Cardiac muscle cell (in vitro differentiated cells and primary cell): ENCODE measurements at regions not wholly inside any gene's neighbourhood (a gene's known extent, or its start where the extent isn't known, plus 50 kb on each side); places are given as distances from the start of the nearest gene placed in this dataset.

Experiments used
- DNase-seq, 2 donors: peaks; one replicate each; pipeline versions ENCODE4 v3.0.0 to v3.0.0-alpha.2; 2010 to 2017; ENCODE audit warnings: low read depth in 1 of 2, low spot score in 1 of 2
- H3K27ac ChIP-seq: fragments of 200-600 bp; sonication (generic); 2 replicates; pipeline ENCODE4 v1.5.1; 2016
- H3K27me3 ChIP-seq: fragments of 200-600 bp; sonication (generic); 2 replicates; pipeline ENCODE4 v1.6.0; 2016; ENCODE audit warnings: control low read depth
- H3K36me3 ChIP-seq: fragments of 200-600 bp; sonication (generic); 2 replicates; pipeline ENCODE4 v1.5.1; 2016; ENCODE audit warnings: control low read depth
- H3K4me1 ChIP-seq: fragments of 200-600 bp; sonication (generic); 2 replicates; pipeline ENCODE4 v1.8.1; 2017; ENCODE audit warnings: low read depth, mild to moderate bottlenecking, mixed run types
- H3K4me3 ChIP-seq: fragments of 200-600 bp; sonication (generic); 2 replicates; pipeline ENCODE4 v1.5.1; 2016; ENCODE audit warnings: mild to moderate bottlenecking
- H3K9me3 ChIP-seq: fragments of 200-600 bp; sonication (generic); 2 replicates; pipeline ENCODE4 v1.5.1; 2017; ENCODE audit warnings: low read depth, mild to moderate bottlenecking, control low read depth
- TF ChIP-seq, protein P1 (sequence below): IDR thresholded peaks from 2 replicates; pipeline ENCODE4 v1.5.1; 2012; ENCODE audit warnings: low read depth, mild to moderate bottlenecking, low read length

DNA sequence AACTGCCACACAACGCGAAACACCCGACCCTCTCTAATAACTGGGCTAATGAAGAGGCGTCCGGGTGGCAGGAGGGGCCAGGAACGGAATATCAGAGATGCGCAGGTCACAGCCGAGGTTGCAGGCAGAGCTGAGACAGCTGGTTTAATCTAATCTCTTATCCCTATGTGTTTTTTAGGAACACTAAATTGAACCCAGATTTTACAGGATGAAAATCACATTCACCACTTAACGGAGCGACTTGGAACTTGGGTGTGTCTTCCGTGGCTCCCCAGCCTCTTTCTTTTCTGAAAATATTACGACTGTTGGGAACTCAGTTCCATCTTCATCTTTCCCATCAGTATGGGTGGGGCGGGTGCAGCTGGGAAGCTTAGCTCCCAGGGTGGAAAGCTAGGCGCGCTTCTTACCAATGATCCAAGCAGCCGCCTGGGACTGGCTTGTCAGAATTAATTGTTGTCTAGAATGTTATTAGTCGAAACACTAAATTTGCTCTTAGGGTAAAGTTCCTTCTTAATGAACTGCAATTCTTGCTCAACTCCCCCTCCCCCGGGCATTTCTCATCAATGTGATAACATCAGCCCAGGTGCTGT lies 92.5 kb downstream of the IRX2 start:
- H3K27me3 ChIP-seq, result peaks cover 3% of the 10 kb centered on the region
- H3K4me1 ChIP-seq, result no peaks in the 10 kb centered on the region
- DNase-seq, result no peak
- H3K27ac ChIP-seq, result no peak overlapping the region
- TF ChIP-seq, protein P1, sequence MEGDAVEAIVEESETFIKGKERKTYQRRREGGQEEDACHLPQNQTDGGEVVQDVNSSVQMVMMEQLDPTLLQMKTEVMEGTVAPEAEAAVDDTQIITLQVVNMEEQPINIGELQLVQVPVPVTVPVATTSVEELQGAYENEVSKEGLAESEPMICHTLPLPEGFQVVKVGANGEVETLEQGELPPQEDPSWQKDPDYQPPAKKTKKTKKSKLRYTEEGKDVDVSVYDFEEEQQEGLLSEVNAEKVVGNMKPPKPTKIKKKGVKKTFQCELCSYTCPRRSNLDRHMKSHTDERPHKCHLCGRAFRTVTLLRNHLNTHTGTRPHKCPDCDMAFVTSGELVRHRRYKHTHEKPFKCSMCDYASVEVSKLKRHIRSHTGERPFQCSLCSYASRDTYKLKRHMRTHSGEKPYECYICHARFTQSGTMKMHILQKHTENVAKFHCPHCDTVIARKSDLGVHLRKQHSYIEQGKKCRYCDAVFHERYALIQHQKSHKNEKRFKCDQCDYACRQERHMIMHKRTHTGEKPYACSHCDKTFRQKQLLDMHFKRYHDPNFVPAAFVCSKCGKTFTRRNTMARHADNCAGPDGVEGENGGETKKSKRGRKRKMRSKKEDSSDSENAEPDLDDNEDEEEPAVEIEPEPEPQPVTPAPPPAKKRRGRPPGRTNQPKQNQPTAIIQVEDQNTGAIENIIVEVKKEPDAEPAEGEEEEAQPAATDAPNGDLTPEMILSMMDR, result no peak
- no peaks in the 10 kb centered on the region for H3K36me3 ChIP-seq
- H3K4me3 ChIP-seq, result no peak overlapping the region
- H3K9me3 ChIP-seq, result no peaks in the 10 kb centered on the region

DNA sequence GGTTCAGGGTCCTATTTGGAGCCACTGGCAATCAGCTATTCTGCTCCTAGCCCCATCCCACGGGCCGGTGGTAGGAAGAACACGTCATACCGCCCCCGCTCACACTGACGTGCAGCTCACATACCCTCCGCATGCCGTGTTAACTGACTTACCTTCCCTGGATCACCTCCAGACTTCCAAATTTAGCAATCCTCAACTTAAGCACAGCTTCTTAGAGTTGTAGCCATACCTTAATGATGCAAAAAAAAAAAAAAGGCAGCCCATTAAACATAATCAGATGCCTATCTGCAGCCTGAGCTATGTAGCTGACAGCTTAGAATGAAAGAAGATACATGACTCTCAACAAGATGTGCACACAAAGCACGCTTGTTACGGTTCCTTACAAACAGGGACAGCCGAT lies 93.0 kb downstream of the IRX2 start:
- Histone ChIP-seq H3K27me3 (peaks cover 6% of the 10 kb centered on the region), H3K4me1 (no peaks in the 10 kb centered on the region)

DNA sequence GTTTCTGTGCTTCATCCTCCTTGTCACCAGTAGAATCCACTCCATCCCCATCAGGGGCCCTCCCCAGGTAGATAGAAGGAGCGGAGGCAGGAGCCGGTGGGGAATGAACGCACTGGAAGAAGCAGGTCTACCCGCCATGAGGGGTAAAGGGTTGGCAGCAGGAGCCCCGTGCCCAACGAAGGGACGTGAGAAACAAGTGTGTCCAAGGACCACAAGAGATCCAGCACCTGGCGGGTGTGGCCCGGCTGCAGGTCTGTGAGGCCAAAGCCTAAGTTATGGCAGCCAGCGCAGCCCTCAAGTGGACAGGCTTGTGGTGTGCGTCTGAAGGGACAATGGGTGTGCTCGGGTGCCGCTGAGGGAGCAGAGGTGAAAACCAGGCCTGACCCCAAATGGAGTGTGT lies 94.3 kb downstream of the IRX2 start:
- no peaks in the 10 kb centered on the region for H3K9me3 ChIP-seq
- no peaks in the 10 kb centered on the region for H3K36me3 ChIP-seq
- H3K27me3 ChIP-seq, result peaks cover 6% of the 10 kb centered on the region
- no peaks in the 10 kb centered on the region for H3K4me1 ChIP-seq
- no peak overlapping the region for H3K27ac ChIP-seq
- H3K4me3 ChIP-seq, result no peak overlapping the region
- TF ChIP-seq, protein P1, result no peak
- no peak for DNase-seq

More for the DNA sequence above, 93.0 kb downstream of the IRX2 start:
- no peak for DNase-seq
- no peak overlapping the region for H3K4me3 ChIP-seq
- H3K9me3 ChIP-seq, result no peaks in the 10 kb centered on the region
- no peaks in the 10 kb centered on the region for H3K36me3 ChIP-seq
- H3K27ac ChIP-seq, result no peak overlapping the region
- TF ChIP-seq, protein P1, result no peak

GRCh38 chr5:2656206-2656605 lies 95.3 kb downstream of the IRX2 start:
- no peaks in the 10 kb centered on the region for H3K9me3 ChIP-seq
- H3K36me3 ChIP-seq, result no peaks in the 10 kb centered on the region
- H3K4me1 ChIP-seq, result no peaks in the 10 kb centered on the region
- H3K4me3 ChIP-seq, result no peak overlapping the region
- H3K27ac ChIP-seq, result no peak overlapping the region
- H3K27me3 ChIP-seq, result peaks cover 6% of the 10 kb centered on the region
- DNase-seq, result peak in 1 of 2 donors; percentile 29
- TF ChIP-seq, protein P1, result no peak

GRCh38 chr5:2653991-2654390 lies 97.5 kb downstream of the IRX2 start:
- H3K27ac ChIP-seq, result no peak overlapping the region
- H3K4me3 ChIP-seq, result no peak overlapping the region
- no peaks in the 10 kb centered on the region for H3K36me3 ChIP-seq
- no peak for DNase-seq
- no peaks in the 10 kb centered on the region for H3K4me1 ChIP-seq
- H3K9me3 ChIP-seq, result no peaks in the 10 kb centered on the region
- TF ChIP-seq, protein P1, result no peak
- H3K27me3 ChIP-seq, result peaks cover 6% of the 10 kb centered on the region
